ENCODE measurements at regions not wholly inside any gene's neighbourhood (a gene's known extent, or its start where the extent isn't known, plus 50 kb on each side); places are given as distances from the start of the nearest gene placed in this dataset.

DNA sequence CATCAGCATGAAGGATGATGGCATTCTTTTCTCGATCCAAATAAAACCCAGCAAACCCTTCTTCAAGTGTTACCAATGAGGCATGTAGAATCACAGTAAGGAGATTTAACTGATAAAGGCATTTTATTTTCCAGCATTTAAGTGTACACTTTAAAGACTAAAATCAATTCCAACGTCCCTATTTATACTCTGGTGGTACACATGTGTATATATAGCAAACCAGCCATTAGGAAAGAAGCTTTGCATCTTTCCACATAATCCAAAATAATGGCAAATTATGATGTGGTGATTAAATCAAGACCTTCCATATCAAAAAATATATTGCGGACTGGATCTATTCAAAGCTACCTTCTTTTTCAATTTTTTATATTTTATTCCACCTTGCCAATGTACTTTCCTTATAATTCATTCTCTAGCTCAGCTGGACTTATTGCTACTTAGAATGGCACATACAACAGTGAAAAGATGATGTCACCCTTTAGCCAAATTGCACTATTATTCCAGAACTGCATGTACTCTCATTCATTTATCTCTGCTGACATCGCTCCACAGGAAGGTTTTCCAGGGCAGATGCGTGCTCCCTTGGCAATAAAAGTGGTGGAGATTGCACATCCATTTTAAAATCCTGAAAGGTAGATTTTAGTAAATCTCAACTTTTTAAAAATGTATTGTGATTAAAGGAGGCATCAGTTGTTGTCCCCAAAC lies 63.3 kb upstream of the SLC30A5 start:
- no peak for DNase-seq (ENCODE audit: low read depth)

DNA sequence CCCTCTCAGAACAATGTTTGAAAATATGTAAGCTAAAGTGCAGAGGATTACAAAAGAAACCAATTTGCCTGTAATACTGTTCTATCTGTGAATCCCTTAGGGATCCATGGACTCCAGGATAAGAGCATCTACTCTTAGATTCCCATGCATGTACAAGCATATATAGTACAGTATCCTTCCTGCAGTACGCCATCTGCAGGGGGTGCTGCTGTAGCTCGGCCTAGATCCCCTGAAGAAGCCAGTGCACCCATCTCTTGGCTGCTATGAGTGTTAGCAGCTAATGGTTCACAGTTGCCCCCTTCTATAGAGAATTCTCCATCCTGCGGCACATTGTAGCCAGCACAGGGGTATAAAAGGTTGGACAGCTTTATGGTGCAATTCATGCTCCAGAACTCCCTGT lies 61.8 kb upstream of the SLC30A5 start:
- DNase-seq (ENCODE audit: low read depth): no peak

DNA sequence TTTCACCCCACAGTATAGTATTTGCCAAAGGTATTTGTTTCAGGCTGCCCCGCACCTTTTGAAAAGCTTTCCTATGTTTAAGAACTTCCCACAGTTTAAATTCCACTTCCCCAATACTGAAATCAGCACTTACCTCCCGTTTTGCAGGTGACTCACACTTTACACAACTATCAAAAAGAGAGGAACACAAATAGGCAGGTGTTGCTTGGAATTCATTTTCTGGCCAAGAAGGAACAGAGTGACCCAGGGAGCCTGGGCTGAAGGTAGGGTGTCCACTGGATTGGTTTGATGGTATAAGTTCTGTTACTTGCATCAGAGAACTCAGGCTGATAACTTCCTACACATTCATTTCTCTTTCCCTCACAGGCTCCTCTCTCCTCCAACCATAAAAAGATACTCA lies 60.1 kb upstream of the SLC30A5 start:
- DNase-seq (ENCODE audit: low read depth): no peak

DNA sequence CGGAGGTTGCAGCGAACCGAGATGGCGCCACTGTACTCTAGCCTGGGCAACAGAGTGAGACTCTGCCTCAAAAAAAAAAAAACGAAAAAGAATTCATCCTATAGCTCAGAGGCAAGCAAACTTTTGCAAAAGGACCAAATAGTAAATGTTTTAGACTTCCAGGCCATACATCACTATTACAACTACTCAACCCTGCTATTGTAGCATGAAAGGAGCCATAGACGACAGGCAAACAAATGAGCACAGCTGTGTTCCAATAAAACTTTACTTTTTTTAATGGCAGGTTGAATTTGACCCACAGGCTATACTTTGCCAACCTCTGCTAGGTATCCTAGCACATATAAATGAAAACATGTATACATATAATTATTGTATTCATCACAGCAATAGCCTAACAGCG lies 58.9 kb upstream of the SLC30A5 start:
- DNase-seq (ENCODE audit: low read depth): no peak

DNA sequence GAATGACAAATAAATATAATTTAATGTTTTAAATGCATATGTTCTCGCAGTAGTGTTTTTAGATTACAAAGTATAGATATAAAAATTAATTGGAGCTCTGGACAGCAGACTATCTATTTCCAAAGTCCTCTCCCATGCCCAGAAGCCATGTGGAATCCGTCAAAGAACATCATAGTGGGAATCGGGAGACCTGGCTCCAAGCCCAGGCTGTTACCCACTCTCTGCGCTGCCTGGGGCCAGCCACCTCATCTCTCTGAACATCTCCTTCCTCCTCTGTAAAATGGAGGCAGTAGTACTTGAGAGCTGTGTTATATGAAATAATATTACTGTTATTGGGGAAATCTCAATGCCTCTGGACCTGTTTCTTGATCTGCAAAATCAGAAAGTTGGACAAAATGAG lies 58.1 kb upstream of the SLC30A5 start:
- DNase-seq (ENCODE audit: low read depth): no peak

DNA sequence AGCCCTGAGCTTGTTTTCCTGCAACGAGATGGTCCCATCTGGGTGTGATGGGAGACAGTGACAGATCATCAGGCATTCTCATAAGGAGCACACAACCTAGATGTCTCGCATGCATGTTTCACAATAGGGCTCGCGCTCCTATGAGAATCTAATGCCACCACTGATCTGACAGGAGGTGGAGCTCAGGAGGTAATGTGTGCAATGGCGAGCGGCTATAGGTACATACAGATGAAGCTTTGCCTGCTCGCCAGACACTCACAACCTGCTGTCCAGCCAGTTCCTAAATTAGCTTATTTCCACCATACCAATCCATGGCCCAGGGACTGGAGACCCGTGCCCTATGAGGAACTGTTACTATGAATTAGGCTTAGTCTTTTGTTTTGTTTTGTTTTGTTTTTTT lies 55.3 kb upstream of the SLC30A5 start:
- no peak for DNase-seq (ENCODE audit: low read depth)

DNA sequence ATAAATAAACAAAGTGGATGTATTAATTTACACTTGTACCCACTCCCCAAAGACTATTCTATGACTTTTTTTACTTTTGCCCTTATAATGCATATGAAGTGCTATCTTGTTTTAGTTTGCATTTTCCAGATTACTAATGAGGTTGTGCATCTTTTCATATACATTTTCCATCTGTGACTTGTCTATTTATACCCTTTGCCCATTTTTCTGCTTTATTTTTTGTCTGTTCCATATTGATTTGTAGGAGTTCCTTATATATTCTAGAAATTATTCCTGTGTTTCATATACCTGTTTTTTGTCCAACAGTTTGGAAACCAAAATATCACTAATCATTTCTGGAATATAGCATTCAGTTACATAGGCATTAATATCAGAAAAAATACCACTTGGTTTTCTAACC lies 54.0 kb upstream of the SLC30A5 start:
- DNase-seq (ENCODE audit: low read depth): no peak

DNA sequence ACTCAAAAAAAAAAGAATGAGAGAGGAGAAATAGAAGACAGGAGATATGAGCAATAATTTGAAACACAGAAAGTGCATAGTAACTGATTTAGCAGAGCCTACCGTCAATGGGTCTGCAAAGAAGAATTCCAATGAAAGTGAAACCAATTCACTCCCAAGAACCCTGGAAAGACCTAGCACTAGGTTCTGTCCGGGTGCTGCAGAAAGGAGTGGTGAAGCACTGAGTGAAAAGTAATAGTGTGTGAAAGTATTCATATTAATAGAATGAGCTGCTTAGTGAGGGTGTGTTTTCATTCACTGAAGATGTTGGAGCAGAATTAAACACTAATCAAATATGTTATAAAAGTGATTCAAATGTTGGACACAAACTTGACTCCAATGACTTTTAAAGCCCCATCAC lies 51.3 kb upstream of the SLC30A5 start:
- DNase-seq (ENCODE audit: low read depth): no peak

DNA sequence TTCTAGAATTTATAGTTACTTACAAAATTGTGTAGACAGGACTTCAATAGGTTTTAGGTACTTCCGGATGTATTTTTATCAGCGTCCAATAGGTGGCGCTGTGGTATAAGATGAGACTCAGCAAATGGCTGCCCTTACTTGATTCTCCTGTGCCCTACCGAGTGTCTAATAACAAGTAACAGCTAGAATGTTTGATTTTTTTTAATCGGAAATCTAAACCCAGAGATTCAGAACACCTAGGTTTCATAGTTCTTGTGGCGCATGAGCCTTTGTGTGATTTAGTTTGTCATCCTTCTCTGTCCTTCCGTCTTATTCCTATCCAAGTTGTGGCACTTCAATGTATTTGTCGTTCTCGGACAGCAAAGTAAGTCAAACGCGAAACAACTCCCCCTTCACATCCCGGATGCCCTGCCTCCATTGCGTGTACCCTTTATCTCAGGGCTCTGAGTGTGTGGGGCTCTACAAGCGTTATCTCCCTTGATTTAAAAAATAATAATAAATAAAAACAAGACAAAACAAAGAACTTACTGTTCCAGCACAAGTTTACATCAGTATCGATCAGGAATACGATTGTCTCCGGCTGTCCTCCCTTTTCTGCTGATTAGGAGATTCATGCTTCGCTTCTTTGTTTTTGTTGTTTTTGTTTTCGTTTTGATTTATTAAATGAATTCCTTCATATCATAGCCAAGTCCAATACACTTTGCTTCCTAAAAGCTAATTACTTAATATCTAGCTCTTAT lies 50.7 kb upstream of the SLC30A5 start:
- DNase-seq (ENCODE audit: low read depth): peak; percentile 75

DNA sequence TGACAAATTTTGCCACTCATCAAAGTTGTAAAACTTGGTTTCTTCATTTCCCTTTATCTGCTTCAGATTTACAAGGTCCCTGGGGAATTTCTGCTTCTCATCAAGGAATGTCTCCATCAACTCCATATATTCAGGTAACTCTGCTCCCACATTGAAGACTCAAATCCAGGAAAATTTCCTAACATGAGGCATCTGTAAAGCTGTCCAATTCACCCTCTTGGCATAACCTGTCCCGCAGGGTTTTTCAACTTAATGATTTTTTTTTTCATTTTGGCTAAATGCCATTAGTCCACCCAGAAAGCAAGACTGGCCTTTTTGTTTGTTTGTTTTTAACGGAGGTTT lies 50.2 kb upstream of the SLC30A5 start:
- no peak for DNase-seq (ENCODE audit: low read depth)
